ENCODE measurements at regions not wholly inside any gene's neighbourhood (a gene's known extent, or its start where the extent isn't known, plus 50 kb on each side); places are given as distances from the start of the nearest gene placed in this dataset.
"Not testable (repeated sequence)": the region's sequence is repeated elsewhere in the genome, so short reads cannot be mapped to it uniquely, and the experiment has no call there.

GRCh38 chr6:48505621-48506020 is 394.6 kb upstream of the PTCHD4 start:
- no peaks in the 10 kb centered on the region for H3K4me1 ChIP-seq
- no peaks in the 10 kb centered on the region for H3K27me3 ChIP-seq
- intact Hi-C loops (cut with DNase I), result no loop called here
- no peak overlapping the region for H3K27ac ChIP-seq
- H3K36me3 ChIP-seq, result no peaks in the 10 kb centered on the region
- no peak for DNase-seq (ENCODE audit: low spot score in 2 of 2)
- TF ChIP-seq CTCF (IDR thresholded peaks at IDR 0.05), result no peak
- H3K9me3 ChIP-seq, result no peaks in the 10 kb centered on the region
- H3K4me3 ChIP-seq, result no peak overlapping the region

GRCh38 chr6:48493432-48493831 is 382.4 kb upstream of the PTCHD4 start:
- H3K27ac ChIP-seq; intact Hi-C loops (cut with DNase I); H3K27me3 ChIP-seq; H3K4me3 ChIP-seq; DNase-seq (ENCODE audit: low spot score in 2 of 2); H3K36me3 ChIP-seq; H3K9me3 ChIP-seq; H3K4me1 ChIP-seq: not testable (repeated sequence)

GRCh38 chr6:48490658-48491057 is 379.7 kb upstream of the PTCHD4 start:
- no peak for DNase-seq (ENCODE audit: low spot score in 2 of 2)
- H3K36me3 ChIP-seq, result no peaks in the 10 kb centered on the region
- no peak overlapping the region for H3K27ac ChIP-seq
- H3K9me3 ChIP-seq, result no peaks in the 10 kb centered on the region
- H3K27me3 ChIP-seq, result no peaks in the 10 kb centered on the region
- H3K4me3 ChIP-seq, result no peak overlapping the region
- intact Hi-C loops (cut with DNase I), result no loop called here
- no peak for TF ChIP-seq CTCF (IDR thresholded peaks at IDR 0.05)
- H3K4me1 ChIP-seq, result no peaks in the 10 kb centered on the region

GRCh38 chr6:48486876-48487275 is 375.9 kb upstream of the PTCHD4 start:
- H3K4me3 ChIP-seq, result no peak overlapping the region
- no peak for DNase-seq (ENCODE audit: low spot score in 2 of 2)
- H3K27ac ChIP-seq, result no peak overlapping the region
- no peaks in the 10 kb centered on the region for H3K27me3 ChIP-seq
- no peaks in the 10 kb centered on the region for H3K9me3 ChIP-seq
- H3K36me3 ChIP-seq, result no peaks in the 10 kb centered on the region
- no peak for TF ChIP-seq CTCF (IDR thresholded peaks at IDR 0.05)
- intact Hi-C loops (cut with DNase I), result no loop called here
- no peaks in the 10 kb centered on the region for H3K4me1 ChIP-seq

GRCh38 chr6:48486373-48486772 is 375.4 kb upstream of the PTCHD4 start:
- TF ChIP-seq CTCF (IDR thresholded peaks at IDR 0.05), result no peak
- Histone ChIP-seq H3K27ac (no peak overlapping the region), H3K9me3 (no peaks in the 10 kb centered on the region), H3K4me3 (no peak overlapping the region), H3K36me3 (no peaks in the 10 kb centered on the region), H3K4me1 (no peaks in the 10 kb centered on the region), H3K27me3 (no peaks in the 10 kb centered on the region)
- intact Hi-C loops (cut with DNase I), result no loop called here
- no peak for DNase-seq (ENCODE audit: low spot score in 2 of 2)

- no peak for TF ChIP-seq CTCF (IDR thresholded peaks at IDR 0.05)
- Histone ChIP-seq H3K27me3 (no peaks in the 10 kb centered on the region), H3K27ac (no peak overlapping the region), H3K36me3 (no peaks in the 10 kb centered on the region), H3K4me3 (no peak overlapping the region), H3K9me3 (no peaks in the 10 kb centered on the region), H3K4me1 (no peaks in the 10 kb centered on the region)
- intact Hi-C loops (cut with DNase I), result no loop called here
- DNase-seq (ENCODE audit: low spot score in 2 of 2), result no peak
Measured at GRCh38 chr6:48476257-48476656, 365.3 kb upstream of the PTCHD4 start.

Measured in ascending aorta (tissue), 2 donors.